ENCODE measurements at regions not wholly inside any gene's neighbourhood (a gene's known extent, or its start where the extent isn't known, plus 50 kb on each side); places are given as distances from the start of the nearest gene placed in this dataset.

- Histone ChIP-seq H2AFZ (ENCODE audit: insufficient read depth, low read depth, low read length, poor library complexity, severe bottlenecking) (no peak overlapping the region), H3K79me2 (ENCODE audit: insufficient read depth, low read length) (no peaks in the 10 kb centered on the region), H3K9me3 (replicated peaks in 1 of 2; ENCODE audit: control insufficient read depth in 1 of 2, insufficient read depth in 1 of 2, low read length in 2 of 2) (peaks cover 0 to 7% of the 10 kb centered on the region in 2 donors), H4K20me1 (ENCODE audit: insufficient read depth, low read length) (no peaks in the 10 kb centered on the region), H3K9ac (ENCODE audit: insufficient read depth, low read length, poor library complexity, severe bottlenecking) (no peak overlapping the region), H3K27me3 (ENCODE audit: control insufficient read depth in 2 of 2, insufficient read depth in 2 of 2, low read length in 2 of 2) (no peaks in the 10 kb centered on the region), H3K36me3 (replicated peaks in 1 of 2; ENCODE audit: control insufficient read depth in 1 of 2, insufficient read depth in 2 of 2, low read length in 2 of 2) (no peaks in the 10 kb centered on the region), H3K4me3 (replicated peaks in 1 of 3; ENCODE audit: low read depth in 2 of 3, low read length in 3 of 3) (no peak overlapping the region), H3K27ac (ENCODE audit: low read depth in 1 of 2, low read length in 2 of 2) (no peak overlapping the region), H3K4me2 (replicated peaks; ENCODE audit: extremely low read depth, low read length, poor library complexity, severe bottlenecking) (no peak overlapping the region), H3K4me1 (ENCODE audit: control insufficient read depth in 1 of 2, insufficient read depth in 2 of 2, low read length in 2 of 2) (no peaks in the 10 kb centered on the region)
- no peak for DNase-seq
- TF ChIP-seq, protein P1, sequence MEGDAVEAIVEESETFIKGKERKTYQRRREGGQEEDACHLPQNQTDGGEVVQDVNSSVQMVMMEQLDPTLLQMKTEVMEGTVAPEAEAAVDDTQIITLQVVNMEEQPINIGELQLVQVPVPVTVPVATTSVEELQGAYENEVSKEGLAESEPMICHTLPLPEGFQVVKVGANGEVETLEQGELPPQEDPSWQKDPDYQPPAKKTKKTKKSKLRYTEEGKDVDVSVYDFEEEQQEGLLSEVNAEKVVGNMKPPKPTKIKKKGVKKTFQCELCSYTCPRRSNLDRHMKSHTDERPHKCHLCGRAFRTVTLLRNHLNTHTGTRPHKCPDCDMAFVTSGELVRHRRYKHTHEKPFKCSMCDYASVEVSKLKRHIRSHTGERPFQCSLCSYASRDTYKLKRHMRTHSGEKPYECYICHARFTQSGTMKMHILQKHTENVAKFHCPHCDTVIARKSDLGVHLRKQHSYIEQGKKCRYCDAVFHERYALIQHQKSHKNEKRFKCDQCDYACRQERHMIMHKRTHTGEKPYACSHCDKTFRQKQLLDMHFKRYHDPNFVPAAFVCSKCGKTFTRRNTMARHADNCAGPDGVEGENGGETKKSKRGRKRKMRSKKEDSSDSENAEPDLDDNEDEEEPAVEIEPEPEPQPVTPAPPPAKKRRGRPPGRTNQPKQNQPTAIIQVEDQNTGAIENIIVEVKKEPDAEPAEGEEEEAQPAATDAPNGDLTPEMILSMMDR (IDR thresholded peaks at IDR 0.05), result no peak
- H3K9me3 Mint-ChIP-seq, result peaks cover 0 to 4% (median 0%) of the 10 kb centered on the region in 7 donors
- H3K36me3 Mint-ChIP-seq, result no peaks in the 10 kb centered on the region
- H3K4me1 Mint-ChIP-seq, result no peaks in the 10 kb centered on the region
- peaks cover 0 to 3% (median 0%) of the 10 kb centered on the region in 3 donors for H3K27me3 Mint-ChIP-seq (ENCODE audit: low read depth in 3 of 3)
- no peak overlapping the region for H3K27ac Mint-ChIP-seq
- no peak overlapping the region for H3K4me3 Mint-ChIP-seq
- intact Hi-C loops (cut with micrococcal nuclease), result no loop called here
Observed at GRCh38 chr15:48049736-48050135, 71.1 kb upstream of the SLC24A5 start.

GRCh38 chr15:48052946-48053345, 67.8 kb upstream of the SLC24A5 start:
- TF ChIP-seq, protein P1 (IDR thresholded peaks at IDR 0.05), result no peak
- Histone ChIP-seq H3K27ac (ENCODE audit: low read depth in 1 of 2, low read length in 2 of 2) (no peak overlapping the region), H3K36me3 (replicated peaks in 1 of 2; ENCODE audit: control insufficient read depth in 1 of 2, insufficient read depth in 2 of 2, low read length in 2 of 2) (no peaks in the 10 kb centered on the region), H3K4me1 (ENCODE audit: control insufficient read depth in 1 of 2, insufficient read depth in 2 of 2, low read length in 2 of 2) (no peaks in the 10 kb centered on the region), H3K79me2 (ENCODE audit: insufficient read depth, low read length) (no peaks in the 10 kb centered on the region), H3K27me3 (ENCODE audit: control insufficient read depth in 2 of 2, insufficient read depth in 2 of 2, low read length in 2 of 2) (no peaks in the 10 kb centered on the region), H2AFZ (ENCODE audit: insufficient read depth, low read depth, low read length, poor library complexity, severe bottlenecking) (no peak overlapping the region), H3K4me2 (replicated peaks; ENCODE audit: extremely low read depth, low read length, poor library complexity, severe bottlenecking) (no peak overlapping the region), H3K4me3 (replicated peaks in 1 of 3; ENCODE audit: low read depth in 2 of 3, low read length in 3 of 3) (no peak overlapping the region), H4K20me1 (ENCODE audit: insufficient read depth, low read length) (no peaks in the 10 kb centered on the region), H3K9ac (ENCODE audit: insufficient read depth, low read length, poor library complexity, severe bottlenecking) (no peak overlapping the region), H3K9me3 (replicated peaks in 1 of 2; ENCODE audit: control insufficient read depth in 1 of 2, insufficient read depth in 1 of 2, low read length in 2 of 2) (peaks cover 0 to 7% of the 10 kb centered on the region in 2 donors)
- DNase-seq, result no peak
- Mint-ChIP-seq H3K36me3 (no peaks in the 10 kb centered on the region), H3K9me3 (peaks cover 0 to 7% (median 3%) of the 10 kb centered on the region in 7 donors), H3K4me3 (no peak overlapping the region), H3K27me3 (ENCODE audit: low read depth in 3 of 3) (peaks cover 0 to 3% (median 2%) of the 10 kb centered on the region in 3 donors), H3K4me1 (no peaks in the 10 kb centered on the region), H3K27ac (peak overlapping the region in 1 of 7 donors; percentile 7)
- intact Hi-C loops (cut with micrococcal nuclease), result no loop called here
- whole genome bisulfite sequencing (ENCODE audit: insufficient coverage), result 100% methylated on average over 2 of the region's 2 CpGs

Measured in CD14-positive monocyte (primary cell).